OCI-LY1 (cell line): ENCODE measurements at regions not wholly inside any gene's neighbourhood (a gene's known extent, or its start where the extent isn't known, plus 50 kb on each side); places are given as distances from the start of the nearest gene placed in this dataset.

ENCODE experiments used
- H2AFZ ChIP-seq: fragments of 200-600 bp; sonication (generic), shearing (Covaris generic); 2 replicates; pipeline ENCODE4 v1.6.0; 2014; ENCODE audit warnings: antibody characterized with exemption, mild to moderate bottlenecking, low read length
- H3F3A ChIP-seq: fragments of 200-600 bp; sonication (generic), shearing (Covaris generic); 2 replicates; pipeline ENCODE4 v1.6.0; 2014; ENCODE audit warnings: mild to moderate bottlenecking, antibody characterized with exemption, low read length, moderate library complexity; ENCODE audit not compliant: insufficient read depth
- H3K27ac ChIP-seq: fragments of 200-600 bp; sonication (generic); 2 replicates; pipeline ENCODE4 v1.5.1; 2014; ENCODE audit warnings: low read length, mixed run types, mild to moderate bottlenecking, low read depth; ENCODE audit not compliant: poor library complexity, severe bottlenecking
- H3K27me3 ChIP-seq: fragments of 200-600 bp; sonication (generic); 2 replicates; pipeline ENCODE4 v1.6.0; 2014; ENCODE audit warnings: antibody characterized with exemption, mild to moderate bottlenecking, low read length, moderate library complexity; ENCODE audit not compliant: insufficient read depth
- H3K36me3 ChIP-seq: fragments of 200-600 bp; sonication (generic); 2 replicates; pipeline ENCODE4 v1.6.1; 2014; ENCODE audit warnings: mild to moderate bottlenecking, antibody characterized with exemption, low read length, moderate library complexity, mixed read lengths; ENCODE audit not compliant: insufficient read depth
- H3K4me1 ChIP-seq: fragments of 200-600 bp; sonication (generic); 2 replicates; pipeline ENCODE4 v1.5.1; 2014; ENCODE audit warnings: mild to moderate bottlenecking, low read length, moderate library complexity; ENCODE audit not compliant: insufficient read depth, severe bottlenecking
- H3K4me2 ChIP-seq: fragments of 200-600 bp; sonication (generic), shearing (Covaris generic); 2 replicates; pipeline ENCODE4 v1.6.1; 2014; ENCODE audit warnings: low read length
- H3K4me3 ChIP-seq: fragments of 200-600 bp; sonication (generic); 2 replicates; pipeline ENCODE4 v1.5.1; 2014; ENCODE audit warnings: low read length, low read depth, mild to moderate bottlenecking, mixed read lengths; ENCODE audit not compliant: poor library complexity, severe bottlenecking
- H3K79me2 ChIP-seq: fragments of 200-600 bp; shearing (Covaris generic); 2 replicates; pipeline ENCODE4 v1.6.1; 2016; ENCODE audit warnings: mixed run types, low read length, mixed read lengths; ENCODE audit not compliant: insufficient read depth
- H3K9ac ChIP-seq: fragments of 200-600 bp; sonication (generic), shearing (Covaris generic); 2 replicates; pipeline ENCODE4 v1.6.1; 2014; ENCODE audit warnings: mild to moderate bottlenecking, low read length, mixed read lengths
- H3K9me2 ChIP-seq: fragments of 200-600 bp; sonication (generic), shearing (Covaris generic); 2 replicates; pipeline ENCODE4 v1.6.1; 2014; ENCODE audit warnings: low read depth, mild to moderate bottlenecking, low read length, mixed read lengths
- H3K9me3 ChIP-seq: fragments of 200-600 bp; shearing (Covaris generic); 2 replicates; pipeline ENCODE4 v1.6.1; 2014; ENCODE audit warnings: low read length, mixed read lengths
- H4K20me1 ChIP-seq: fragments of 200-600 bp; sonication (generic), shearing (Covaris generic); 2 replicates; pipeline ENCODE4 v1.6.0; 2016; ENCODE audit warnings: mild to moderate bottlenecking, low read length; ENCODE audit not compliant: insufficient read depth
- EZH2 ChIP-seq: fragments of 200-600 bp; sonication (generic), shearing (Covaris generic); IDR thresholded peaks from 2 replicates; pipeline ENCODE4 v1.8.0; 2017; ENCODE audit warnings: borderline replicate concordance, mixed run types, mild to moderate bottlenecking, antibody characterized with exemption, low read length, moderate library complexity, mixed read lengths
- TF ChIP-seq, protein P1 (sequence below): fragments of 200-600 bp; sonication (generic), shearing (Covaris generic); IDR thresholded peaks from 2 replicates; pipeline ENCODE4 v1.5.1; 2017; ENCODE audit warnings: mild to moderate bottlenecking, antibody characterized with exemption, low read length, moderate library complexity, mixed read lengths

- H3K4me1 ChIP-seq: no peaks in the 10 kb centered on the region
- no peaks in the 10 kb centered on the region for H4K20me1 ChIP-seq
- no peak overlapping the region for H2AFZ ChIP-seq
- H3K27me3 ChIP-seq: no peaks in the 10 kb centered on the region
- H3K79me2 ChIP-seq: no peaks in the 10 kb centered on the region
- no peaks in the 10 kb centered on the region for H3K9me3 ChIP-seq
- no peak overlapping the region for H3K27ac ChIP-seq
- H3F3A ChIP-seq: no peaks in the 10 kb centered on the region
- H3K9ac ChIP-seq: no peak overlapping the region
- no peaks in the 10 kb centered on the region for H3K36me3 ChIP-seq
- H3K4me3 ChIP-seq: no peak overlapping the region
- H3K4me2 ChIP-seq: no peak overlapping the region
- no peak for TF ChIP-seq EZH2
- TF ChIP-seq, protein P1, sequence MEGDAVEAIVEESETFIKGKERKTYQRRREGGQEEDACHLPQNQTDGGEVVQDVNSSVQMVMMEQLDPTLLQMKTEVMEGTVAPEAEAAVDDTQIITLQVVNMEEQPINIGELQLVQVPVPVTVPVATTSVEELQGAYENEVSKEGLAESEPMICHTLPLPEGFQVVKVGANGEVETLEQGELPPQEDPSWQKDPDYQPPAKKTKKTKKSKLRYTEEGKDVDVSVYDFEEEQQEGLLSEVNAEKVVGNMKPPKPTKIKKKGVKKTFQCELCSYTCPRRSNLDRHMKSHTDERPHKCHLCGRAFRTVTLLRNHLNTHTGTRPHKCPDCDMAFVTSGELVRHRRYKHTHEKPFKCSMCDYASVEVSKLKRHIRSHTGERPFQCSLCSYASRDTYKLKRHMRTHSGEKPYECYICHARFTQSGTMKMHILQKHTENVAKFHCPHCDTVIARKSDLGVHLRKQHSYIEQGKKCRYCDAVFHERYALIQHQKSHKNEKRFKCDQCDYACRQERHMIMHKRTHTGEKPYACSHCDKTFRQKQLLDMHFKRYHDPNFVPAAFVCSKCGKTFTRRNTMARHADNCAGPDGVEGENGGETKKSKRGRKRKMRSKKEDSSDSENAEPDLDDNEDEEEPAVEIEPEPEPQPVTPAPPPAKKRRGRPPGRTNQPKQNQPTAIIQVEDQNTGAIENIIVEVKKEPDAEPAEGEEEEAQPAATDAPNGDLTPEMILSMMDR: no peak
- H3K9me2 ChIP-seq: no peaks in the 10 kb centered on the region
These were observed 1072.4 kb upstream of the CDH6 start for GRCh38 chr5:30121043-30121442.

GRCh38 chr5:30117135-30117534 is 1076.4 kb upstream of the CDH6 start:
- Histone ChIP-seq H2AFZ (no peak overlapping the region), H3K27me3 (no peaks in the 10 kb centered on the region)
- no peak for TF ChIP-seq EZH2
- TF ChIP-seq, protein P1: no peak

GRCh38 chr5:30113542-30113941 is 1079.9 kb upstream of the CDH6 start:
- no peaks in the 10 kb centered on the region for H3K79me2 ChIP-seq
- no peak overlapping the region for H3K4me2 ChIP-seq
- no peak overlapping the region for H3K9ac ChIP-seq
- no peak overlapping the region for H2AFZ ChIP-seq
- H3K4me1 ChIP-seq: no peaks in the 10 kb centered on the region
- H3K27me3 ChIP-seq: no peaks in the 10 kb centered on the region
- H3K9me3 ChIP-seq: no peaks in the 10 kb centered on the region
- H4K20me1 ChIP-seq: no peaks in the 10 kb centered on the region
- no peaks in the 10 kb centered on the region for H3F3A ChIP-seq
- no peak for TF ChIP-seq EZH2
- TF ChIP-seq, protein P1: no peak
- no peaks in the 10 kb centered on the region for H3K9me2 ChIP-seq
- H3K27ac ChIP-seq: no peak overlapping the region
- no peak overlapping the region for H3K4me3 ChIP-seq
- no peaks in the 10 kb centered on the region for H3K36me3 ChIP-seq

More at GRCh38 chr5:30117135-30117534, 1076.4 kb upstream of the CDH6 start:
- no peaks in the 10 kb centered on the region for H3K4me1 ChIP-seq
- H3K79me2 ChIP-seq: no peaks in the 10 kb centered on the region
- H3K36me3 ChIP-seq: no peaks in the 10 kb centered on the region
- H4K20me1 ChIP-seq: no peaks in the 10 kb centered on the region
- no peak overlapping the region for H3K4me2 ChIP-seq
- H3F3A ChIP-seq: no peaks in the 10 kb centered on the region
- H3K9me2 ChIP-seq: no peaks in the 10 kb centered on the region
- H3K9ac ChIP-seq: no peak overlapping the region
- no peaks in the 10 kb centered on the region for H3K9me3 ChIP-seq
- H3K4me3 ChIP-seq: no peak overlapping the region
- H3K27ac ChIP-seq: no peak overlapping the region
